ENCODE measurements at regions not wholly inside any gene's neighbourhood (a gene's known extent, or its start where the extent isn't known, plus 50 kb on each side); places are given as distances from the start of the nearest gene placed in this dataset.
"Not testable (repeated sequence)": the region's sequence is repeated elsewhere in the genome, so short reads cannot be mapped to it uniquely, and the experiment has no call there.

DNA sequence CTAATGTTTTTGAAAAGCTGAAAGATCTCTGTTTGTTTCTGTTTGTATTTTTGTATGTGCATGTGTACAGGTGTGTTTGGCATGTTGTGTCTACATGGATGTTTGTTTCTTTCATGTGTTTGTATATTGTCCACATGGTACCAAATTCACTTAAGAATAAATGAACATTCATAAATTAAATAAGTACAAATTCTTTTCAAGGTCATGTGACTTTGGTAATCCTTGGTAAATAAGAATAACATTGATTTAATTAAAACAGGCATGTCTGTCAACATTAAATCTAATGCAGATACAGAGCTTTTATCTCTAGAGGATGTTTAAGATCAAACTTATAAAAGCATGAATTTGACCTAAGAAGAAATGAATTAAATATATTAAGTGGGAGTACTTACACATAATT lies 219.8 kb upstream of the EPHA7 start:
- ATAC-seq (no peak), DNase-seq (ENCODE audit: low read depth, low spot score) (no peak)
- Histone ChIP-seq H3K4me3 (ENCODE audit: low read depth in 2 of 2, low read length in 2 of 2) (no peak overlapping the region), H3K36me3 (ENCODE audit: control insufficient read depth, insufficient read depth, low read length) (no peaks in the 10 kb centered on the region), H3K27ac (ENCODE audit: low read length) (no peak overlapping the region), H3K27me3 (ENCODE audit: control insufficient read depth, insufficient read depth, low read length) (no peaks in the 10 kb centered on the region), H3K4me1 (ENCODE audit: control insufficient read depth, insufficient read depth, low read length) (no peaks in the 10 kb centered on the region), H3K9me3 (ENCODE audit: control insufficient read depth, insufficient read depth, low read depth, low read length) (no peaks in the 10 kb centered on the region)
- CTCF ChIA-PET, result no interaction called here
- in situ Hi-C loops (cut with HindIII; ENCODE audit: low pct_unique_long_range_greater_than_20kb, low sequenced_read_pairs) (no loop called here), intact Hi-C loops (cut with micrococcal nuclease; ENCODE audit: unreplicated experiment) (no loop called here)
- BruUV-seq (replicated peaks), result no TSS peak
- TF ChIP-seq TCF7L2 (IDR thresholded peaks at IDR 0.05; ENCODE audit: low read depth, low read length), result no peak
- TF ChIP-seq, protein P1, sequence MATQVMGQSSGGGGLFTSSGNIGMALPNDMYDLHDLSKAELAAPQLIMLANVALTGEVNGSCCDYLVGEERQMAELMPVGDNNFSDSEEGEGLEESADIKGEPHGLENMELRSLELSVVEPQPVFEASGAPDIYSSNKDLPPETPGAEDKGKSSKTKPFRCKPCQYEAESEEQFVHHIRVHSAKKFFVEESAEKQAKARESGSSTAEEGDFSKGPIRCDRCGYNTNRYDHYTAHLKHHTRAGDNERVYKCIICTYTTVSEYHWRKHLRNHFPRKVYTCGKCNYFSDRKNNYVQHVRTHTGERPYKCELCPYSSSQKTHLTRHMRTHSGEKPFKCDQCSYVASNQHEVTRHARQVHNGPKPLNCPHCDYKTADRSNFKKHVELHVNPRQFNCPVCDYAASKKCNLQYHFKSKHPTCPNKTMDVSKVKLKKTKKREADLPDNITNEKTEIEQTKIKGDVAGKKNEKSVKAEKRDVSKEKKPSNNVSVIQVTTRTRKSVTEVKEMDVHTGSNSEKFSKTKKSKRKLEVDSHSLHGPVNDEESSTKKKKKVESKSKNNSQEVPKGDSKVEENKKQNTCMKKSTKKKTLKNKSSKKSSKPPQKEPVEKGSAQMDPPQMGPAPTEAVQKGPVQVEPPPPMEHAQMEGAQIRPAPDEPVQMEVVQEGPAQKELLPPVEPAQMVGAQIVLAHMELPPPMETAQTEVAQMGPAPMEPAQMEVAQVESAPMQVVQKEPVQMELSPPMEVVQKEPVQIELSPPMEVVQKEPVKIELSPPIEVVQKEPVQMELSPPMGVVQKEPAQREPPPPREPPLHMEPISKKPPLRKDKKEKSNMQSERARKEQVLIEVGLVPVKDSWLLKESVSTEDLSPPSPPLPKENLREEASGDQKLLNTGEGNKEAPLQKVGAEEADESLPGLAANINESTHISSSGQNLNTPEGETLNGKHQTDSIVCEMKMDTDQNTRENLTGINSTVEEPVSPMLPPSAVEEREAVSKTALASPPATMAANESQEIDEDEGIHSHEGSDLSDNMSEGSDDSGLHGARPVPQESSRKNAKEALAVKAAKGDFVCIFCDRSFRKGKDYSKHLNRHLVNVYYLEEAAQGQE (IDR thresholded peaks at IDR 0.05; ENCODE audit: insufficient read depth in 1 of 2, low read depth in 2 of 2, low read length in 1 of 2), result no peak
- no peak for TF ChIP-seq SIN3A (IDR thresholded peaks at IDR 0.05; ENCODE audit: borderline replicate concordance, insufficient read depth, low read depth, low read length)
- TF ChIP-seq POLR2AphosphoS5 (IDR thresholded peaks at IDR 0.05; ENCODE audit: low read depth, low read length), result no peak
- TF ChIP-seq, protein P2, sequence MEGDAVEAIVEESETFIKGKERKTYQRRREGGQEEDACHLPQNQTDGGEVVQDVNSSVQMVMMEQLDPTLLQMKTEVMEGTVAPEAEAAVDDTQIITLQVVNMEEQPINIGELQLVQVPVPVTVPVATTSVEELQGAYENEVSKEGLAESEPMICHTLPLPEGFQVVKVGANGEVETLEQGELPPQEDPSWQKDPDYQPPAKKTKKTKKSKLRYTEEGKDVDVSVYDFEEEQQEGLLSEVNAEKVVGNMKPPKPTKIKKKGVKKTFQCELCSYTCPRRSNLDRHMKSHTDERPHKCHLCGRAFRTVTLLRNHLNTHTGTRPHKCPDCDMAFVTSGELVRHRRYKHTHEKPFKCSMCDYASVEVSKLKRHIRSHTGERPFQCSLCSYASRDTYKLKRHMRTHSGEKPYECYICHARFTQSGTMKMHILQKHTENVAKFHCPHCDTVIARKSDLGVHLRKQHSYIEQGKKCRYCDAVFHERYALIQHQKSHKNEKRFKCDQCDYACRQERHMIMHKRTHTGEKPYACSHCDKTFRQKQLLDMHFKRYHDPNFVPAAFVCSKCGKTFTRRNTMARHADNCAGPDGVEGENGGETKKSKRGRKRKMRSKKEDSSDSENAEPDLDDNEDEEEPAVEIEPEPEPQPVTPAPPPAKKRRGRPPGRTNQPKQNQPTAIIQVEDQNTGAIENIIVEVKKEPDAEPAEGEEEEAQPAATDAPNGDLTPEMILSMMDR (IDR thresholded peaks at IDR 0.05), result no peak
- POLR2A ChIA-PET, result no interaction called here

DNA sequence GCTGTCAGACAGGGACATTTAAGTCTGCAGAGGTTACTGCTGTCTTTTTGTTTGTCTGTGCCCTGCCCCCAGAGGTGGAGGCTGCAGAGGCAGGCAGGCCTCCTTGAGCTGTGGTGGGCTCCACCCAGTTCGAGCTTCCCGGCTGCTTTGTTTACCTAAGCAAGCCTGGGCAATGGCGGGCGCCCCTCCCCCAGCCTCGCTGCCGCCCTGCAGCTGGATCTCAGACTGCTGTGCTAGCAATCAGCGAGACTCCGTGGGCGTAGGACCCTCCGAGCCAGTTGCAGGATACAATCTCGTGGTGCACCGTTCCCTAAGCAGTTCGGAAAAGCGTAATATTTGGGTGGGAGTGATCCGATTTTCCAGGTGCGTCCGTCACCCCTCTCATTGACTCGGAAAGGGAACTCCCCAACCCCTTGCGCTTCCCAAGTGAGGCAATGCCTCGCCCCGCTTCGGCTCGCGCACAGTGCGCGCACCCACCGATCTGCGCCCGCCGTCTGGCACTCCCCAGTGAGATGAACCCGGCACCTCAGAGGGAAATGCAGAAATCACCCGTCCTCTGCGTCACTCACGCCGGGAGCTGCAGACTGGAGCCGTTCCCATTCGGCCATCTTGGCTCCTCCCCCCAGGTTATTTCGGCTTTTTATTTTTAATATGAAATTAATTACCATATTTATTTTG lies 217.8 kb upstream of the EPHA7 start:
- H3K9me3 ChIP-seq (ENCODE audit: control insufficient read depth, insufficient read depth, low read depth, low read length); H3K4me1 ChIP-seq (ENCODE audit: control insufficient read depth, insufficient read depth, low read length); H3K27ac ChIP-seq (ENCODE audit: low read length); H3K4me3 ChIP-seq (ENCODE audit: low read depth in 2 of 2, low read length in 2 of 2); CTCF ChIA-PET; POLR2A ChIA-PET; in situ Hi-C loops (cut with HindIII; ENCODE audit: low pct_unique_long_range_greater_than_20kb, low sequenced_read_pairs); H3K27me3 ChIP-seq (ENCODE audit: control insufficient read depth, insufficient read depth, low read length); H3K36me3 ChIP-seq (ENCODE audit: control insufficient read depth, insufficient read depth, low read length); BruUV-seq (replicated peaks); intact Hi-C loops (cut with micrococcal nuclease; ENCODE audit: unreplicated experiment); DNase-seq (ENCODE audit: low read depth, low spot score); ATAC-seq: not testable (repeated sequence)

DNA sequence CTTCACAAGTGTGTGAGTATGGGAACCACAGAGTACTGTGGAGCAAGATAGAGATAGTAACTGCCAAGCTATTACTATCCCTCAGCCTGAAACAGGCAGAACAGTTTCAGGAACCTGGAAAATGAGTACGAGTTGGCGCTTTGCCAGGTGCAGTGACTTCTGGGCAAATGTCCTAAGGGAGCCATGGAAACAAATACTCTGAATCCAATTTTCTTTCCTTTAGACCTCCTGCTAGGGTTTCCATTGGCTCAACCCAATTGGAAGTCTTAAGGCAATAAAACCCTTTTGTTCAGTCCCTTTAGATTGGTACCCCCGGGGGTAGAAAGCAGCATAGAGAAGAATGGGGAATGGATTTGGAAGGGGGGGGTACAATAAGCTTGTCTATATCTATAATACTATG lies 205.0 kb upstream of the EPHA7 start:
- no peak for ATAC-seq
- ChIA-PET POLR2A (interaction anchor here (0.6 kb wide), 1 partner anchor 22 kb away, joined by 6 read pairs; no protein-coding TSS in a partner anchor), CTCF (no interaction called here)
- Histone ChIP-seq H3K4me3 (ENCODE audit: low read depth in 2 of 2, low read length in 2 of 2) (no peak overlapping the region), H3K27me3 (ENCODE audit: control insufficient read depth, insufficient read depth, low read length) (no peaks in the 10 kb centered on the region), H3K4me1 (ENCODE audit: control insufficient read depth, insufficient read depth, low read length) (no peaks in the 10 kb centered on the region), H3K9me3 (ENCODE audit: control insufficient read depth, insufficient read depth, low read depth, low read length) (no peaks in the 10 kb centered on the region), H3K36me3 (ENCODE audit: control insufficient read depth, insufficient read depth, low read length) (no peaks in the 10 kb centered on the region), H3K27ac (ENCODE audit: low read length) (no peak overlapping the region)
- TF ChIP-seq TCF7L2 (IDR thresholded peaks at IDR 0.05; ENCODE audit: low read depth, low read length) (no peak), SIN3A (IDR thresholded peaks at IDR 0.05; ENCODE audit: borderline replicate concordance, insufficient read depth, low read depth, low read length) (no peak), POLR2AphosphoS5 (IDR thresholded peaks at IDR 0.05; ENCODE audit: low read depth, low read length) (no peak)
- TF ChIP-seq, protein P1 (IDR thresholded peaks at IDR 0.05; ENCODE audit: insufficient read depth in 1 of 2, low read depth in 2 of 2, low read length in 1 of 2), result no peak
- TF ChIP-seq, protein P2 (IDR thresholded peaks at IDR 0.05), result no peak
- in situ Hi-C loops (cut with HindIII; ENCODE audit: low pct_unique_long_range_greater_than_20kb, low sequenced_read_pairs) (no loop called here), intact Hi-C loops (cut with micrococcal nuclease; ENCODE audit: unreplicated experiment) (no loop called here)
- BruUV-seq (replicated peaks), result no TSS peak
- DNase-seq (ENCODE audit: low read depth, low spot score), result no peak
